GM18909 (cell line): ENCODE measurements at regions not wholly inside any gene's neighbourhood (a gene's known extent, or its start where the extent isn't known, plus 50 kb on each side); places are given as distances from the start of the nearest gene placed in this dataset.

ENCODE experiments used
- ATAC-seq: cut with Tn5 transposase; IDR thresholded peaks from one replicate; pipeline ENCODE4 v1.9.1; 2021; ENCODE audit warnings: mild to moderate bottlenecking; ENCODE audit not compliant: unreplicated experiment, poor library complexity

- ATAC-seq = no peak
These were observed 173.6 kb upstream of the DYNLRB2 start for GRCh38 chr16:80367037-80367658.

GRCh38 chr16:80366023-80366422, 174.8 kb upstream of the DYNLRB2 start:
- ATAC-seq = no peak

GRCh38 chr16:80362816-80363215, 178.0 kb upstream of the DYNLRB2 start:
- ATAC-seq = no peak

- no peak for ATAC-seq
These were observed 184.4 kb upstream of the DYNLRB2 start for GRCh38 chr16:80356365-80356764.

- ATAC-seq = no peak
These were observed 185.5 kb upstream of the DYNLRB2 start for GRCh38 chr16:80355335-80355734.

- no peak for ATAC-seq
These were observed 190.7 kb upstream of the DYNLRB2 start for GRCh38 chr16:80350061-80350460.

GRCh38 chr16:80347900-80348299, 192.9 kb upstream of the DYNLRB2 start:
- no peak for ATAC-seq

GRCh38 chr16:80347002-80347401, 193.8 kb upstream of the DYNLRB2 start:
- no peak for ATAC-seq

- ATAC-seq = peak; percentile 68
These were observed 194.6 kb upstream of the DYNLRB2 start for GRCh38 chr16:80346111-80346632.

- no peak for ATAC-seq
These were observed 195.1 kb upstream of the DYNLRB2 start for GRCh38 chr16:80345701-80346100.

- ATAC-seq = no peak
These were observed 196.2 kb upstream of the DYNLRB2 start for GRCh38 chr16:80344570-80344969.

GRCh38 chr16:80341263-80341662, 199.5 kb upstream of the DYNLRB2 start:
- no peak for ATAC-seq

GRCh38 chr16:80337786-80338185, 203.0 kb upstream of the DYNLRB2 start:
- no peak for ATAC-seq

- ATAC-seq = no peak
These were observed 210.0 kb upstream of the DYNLRB2 start for GRCh38 chr16:80330803-80331202.

GRCh38 chr16:80330150-80330549, 210.6 kb upstream of the DYNLRB2 start:
- ATAC-seq = no peak

- no peak for ATAC-seq
These were observed 213.1 kb upstream of the DYNLRB2 start for GRCh38 chr16:80327740-80328139.

- ATAC-seq = no peak
These were observed 216.4 kb upstream of the DYNLRB2 start for GRCh38 chr16:80324371-80324770.

- ATAC-seq = no peak
These were observed 217.0 kb upstream of the DYNLRB2 start for GRCh38 chr16:80323808-80324195.

GRCh38 chr16:80323187-80323807, 217.5 kb upstream of the DYNLRB2 start:
- no peak for ATAC-seq

GRCh38 chr16:80319181-80319580, 221.6 kb upstream of the DYNLRB2 start:
- no peak for ATAC-seq

- ATAC-seq = no peak
These were observed 222.7 kb upstream of the DYNLRB2 start for GRCh38 chr16:80318107-80318506.

GRCh38 chr16:80317599-80318037, 223.2 kb upstream of the DYNLRB2 start:
- no peak for ATAC-seq
